HCT116 (cell line): ENCODE measurements at regions not wholly inside any gene's neighbourhood (a gene's known extent, or its start where the extent isn't known, plus 50 kb on each side); places are given as distances from the start of the nearest gene placed in this dataset.

Experiments
- POLR2A ChIP-seq: IDR thresholded peaks from 2 replicates; pipeline ENCODE4 v1.7.0; 2011; ENCODE audit warnings: borderline replicate concordance; ENCODE audit not compliant: insufficient read depth, insufficient read length; ENCODE audit errors: extremely low read depth
- SRF ChIP-seq: IDR thresholded peaks from 2 replicates; pipeline ENCODE4 v1.6.1; 2012; ENCODE audit warnings: low read depth

- TF ChIP-seq POLR2A (no peak), SRF (no peak)
Observed at GRCh38 chr10:59004392-59004791, 172.1 kb upstream of the PHYHIPL start.
